ENCODE measurements at regions not wholly inside any gene's neighbourhood (a gene's known extent, or its start where the extent isn't known, plus 50 kb on each side); places are given as distances from the start of the nearest gene placed in this dataset.

- TF ChIP-seq PBX3 (IDR thresholded peaks at IDR 0.05) (no peak), CTCF (IDR thresholded peaks at IDR 0.05) (no peak), TP53 (CRISPR knock-in tag; IDR thresholded peaks at IDR 0.05) (no peak), RFX5 (IDR thresholded peaks at IDR 0.05) (no peak), CHD2 (IDR thresholded peaks at IDR 0.05; ENCODE audit: low read length, partially characterized antibody) (no peak), NFE2L2 (conservative IDR thresholded peaks at IDR 0.05; ENCODE audit: low read length) (no peak), E2F6 (IDR thresholded peaks at IDR 0.05; ENCODE audit: borderline replicate concordance, low read depth) (no peak), KDM1A (IDR thresholded peaks at IDR 0.05; ENCODE audit: low read depth) (no peak), SMC3 (IDR thresholded peaks at IDR 0.05) (no peak), POLR2A (IDR thresholded peaks at IDR 0.05; ENCODE audit: low read length) (no peak), HMGXB4 (CRISPR knock-in tag; IDR thresholded peaks at IDR 0.05; ENCODE audit: borderline replicate concordance) (no peak), MAFK (IDR thresholded peaks at IDR 0.05; ENCODE audit: partially characterized antibody) (no peak), HDAC2 (IDR thresholded peaks at IDR 0.05) (no peak), JUNB (IDR thresholded peaks at IDR 0.05) (no peak)
Observed at GRCh38 chr4:133903029-133903428, 298.6 kb downstream of the PABPC4L start.

Data from A549 (cell line).